Lower leg skin (tissue), 4 donors: ENCODE measurements at regions not wholly inside any gene's neighbourhood (a gene's known extent, or its start where the extent isn't known, plus 50 kb on each side); places are given as distances from the start of the nearest gene placed in this dataset.

Source experiments
- DNase-seq, 2 donors: peaks; one replicate each; pipeline ENCODE4 v3.0.0-alpha.2; 2019; ENCODE audit warnings: low spot score in 2 of 2
- H3K4me3 ChIP-seq: fragments of 200-600 bp; sonication (generic); 2 replicates; pipeline ENCODE4 v1.5.1; 2017; ENCODE audit warnings: mild to moderate bottlenecking, low read depth; ENCODE audit not compliant: poor library complexity, severe bottlenecking
- CTCF ChIP-seq, 3 donors: fragments of 450-650 bp; IDR thresholded peaks; one replicate each; pipeline ENCODE4 v1.5.1; 2016; ENCODE audit warnings: antibody characterized with exemption in 3 of 3, mild to moderate bottlenecking in 3 of 3, moderate library complexity in 2 of 3
- POLR2A ChIP-seq, 2 donors: fragments of 450-650 bp; IDR thresholded peaks; one replicate each; pipeline ENCODE4 v1.6.1; 2016 to 2017; ENCODE audit warnings: antibody characterized with exemption in 2 of 2, mild to moderate bottlenecking in 1 of 2, moderate library complexity in 1 of 2
- intact Hi-C: fragments of 100-400 bp; cut with DNase I; formaldehyde crosslinking; loops from one replicate; pipeline ENCODE4 v1.15.0; 2023; ENCODE audit warnings: low total_unique reads

- H3K4me3 ChIP-seq, result no peak overlapping the region
- DNase-seq, result no peak
- TF ChIP-seq POLR2A (IDR thresholded peaks at IDR 0.05), result no peak
- no peak for TF ChIP-seq CTCF (IDR thresholded peaks at IDR 0.05)
- intact Hi-C loops, result no loop called here
Measured at GRCh38 chr19:27580906-27581305, 1632.0 kb downstream of the UQCRFS1 start.
